Globus pallidus (tissue), 1 donor: ENCODE measurements at regions not wholly inside any gene's neighbourhood (a gene's known extent, or its start where the extent isn't known, plus 50 kb on each side); places are given as distances from the start of the nearest gene placed in this dataset.

ENCODE experiments used
- DNase-seq: peaks from one replicate; pipeline ENCODE4 v3.0.0-alpha.2; 2015; ENCODE audit warnings: low spot score

DNA sequence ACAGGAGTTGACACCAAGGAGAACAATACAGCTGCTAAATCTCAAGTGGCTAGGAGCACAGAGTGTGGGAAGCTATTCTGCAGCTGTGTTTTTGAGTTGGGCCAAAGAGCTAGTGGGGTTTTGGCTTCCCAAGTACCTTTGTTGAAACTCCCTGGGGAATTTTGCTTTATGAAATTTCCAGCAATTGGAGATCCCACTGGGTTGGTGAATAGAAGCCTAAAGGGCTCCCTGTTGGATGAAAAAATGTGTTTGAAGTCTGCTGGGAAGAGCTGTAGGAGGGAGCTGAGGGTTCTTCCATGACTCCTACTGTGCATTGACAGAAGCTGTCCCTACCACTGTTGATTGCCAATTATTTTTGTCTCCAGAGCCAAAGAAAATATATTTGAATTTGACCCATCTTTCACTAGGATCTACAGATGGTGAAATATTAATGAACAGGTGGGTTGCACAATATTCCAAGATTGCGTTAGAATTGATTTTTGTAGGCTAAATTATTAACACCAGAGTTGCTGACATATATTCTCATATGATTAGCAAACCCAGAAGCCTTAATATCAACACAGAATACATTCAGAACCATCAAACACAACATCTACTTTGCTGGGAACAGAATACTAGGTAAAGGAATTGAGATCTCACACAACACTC lies 95.4 kb upstream of the CYP1B1 start:
- no peak for DNase-seq

DNA sequence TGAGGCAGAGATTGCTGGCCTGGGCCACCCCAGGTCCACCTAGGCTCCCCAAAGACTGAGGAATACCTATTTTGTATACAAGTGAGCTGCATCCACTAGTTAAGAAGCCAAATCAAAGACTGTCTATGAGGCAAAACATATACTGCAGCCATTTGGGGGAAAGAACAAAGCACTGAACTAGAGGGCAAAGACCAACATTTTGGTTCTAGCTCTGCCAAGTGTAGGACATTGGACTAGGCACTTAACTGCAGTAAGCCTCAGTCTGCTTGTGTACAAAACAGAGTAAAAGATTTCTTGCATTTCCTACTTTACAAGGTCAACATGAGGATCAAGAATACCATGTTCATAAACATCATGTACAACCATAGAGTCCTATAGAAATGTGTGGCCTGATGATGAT lies 94.8 kb upstream of the CYP1B1 start:
- no peak for DNase-seq

DNA sequence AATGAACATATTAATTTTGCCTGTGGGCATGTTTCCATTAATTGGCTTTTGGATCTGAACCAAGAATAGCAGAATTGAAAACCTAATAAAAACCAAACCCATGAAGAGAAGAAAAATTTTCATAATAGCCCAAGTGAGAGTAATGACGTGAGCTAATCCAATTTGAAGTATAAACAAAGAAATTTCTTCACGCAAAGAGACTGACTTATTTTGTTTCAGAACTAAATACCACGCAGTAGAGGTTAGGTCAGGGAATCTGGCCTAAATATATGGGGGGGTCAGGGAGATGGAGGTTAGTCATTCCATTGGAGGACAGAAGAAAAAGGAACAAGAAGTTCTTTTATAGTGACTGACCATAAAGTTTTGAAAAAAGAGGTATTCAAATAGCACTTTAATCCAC lies 94.1 kb upstream of the CYP1B1 start:
- DNase-seq: no peak

DNA sequence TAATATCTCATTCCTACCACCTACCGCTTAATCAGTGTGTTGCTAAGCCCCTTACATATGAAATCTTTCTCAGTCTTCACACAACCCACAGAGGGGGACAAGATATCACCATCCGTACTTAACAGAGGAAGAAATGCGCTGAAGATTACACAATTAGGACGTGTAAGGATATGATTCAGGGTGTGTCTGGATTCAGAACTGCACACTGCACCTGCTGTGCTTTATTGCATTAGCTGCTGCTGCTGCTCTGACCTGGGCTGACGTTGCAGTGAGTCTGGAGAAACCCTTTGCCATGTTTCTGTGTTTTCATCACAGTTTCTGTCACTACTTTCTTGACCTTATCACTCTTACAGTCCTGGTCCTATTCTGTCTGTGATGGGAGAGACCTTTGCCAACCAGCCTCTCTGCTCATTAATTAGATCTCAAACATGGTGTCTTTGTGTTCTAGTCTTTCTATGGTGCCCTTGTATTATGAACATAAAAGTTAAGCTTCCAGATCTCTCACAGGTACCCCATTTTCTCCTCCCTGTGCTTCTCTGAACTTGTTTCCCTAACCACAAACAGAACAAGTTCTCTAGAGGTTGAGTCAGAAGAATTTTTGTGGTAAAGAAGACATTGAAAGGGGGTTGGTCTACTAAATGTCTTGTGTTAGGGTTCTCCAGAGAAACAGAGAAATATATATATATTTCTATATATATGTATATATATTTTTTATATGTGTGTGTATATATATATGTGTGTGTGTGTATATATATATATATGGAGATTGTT lies 92.9 kb upstream of the CYP1B1 start:
- no peak for DNase-seq

DNA sequence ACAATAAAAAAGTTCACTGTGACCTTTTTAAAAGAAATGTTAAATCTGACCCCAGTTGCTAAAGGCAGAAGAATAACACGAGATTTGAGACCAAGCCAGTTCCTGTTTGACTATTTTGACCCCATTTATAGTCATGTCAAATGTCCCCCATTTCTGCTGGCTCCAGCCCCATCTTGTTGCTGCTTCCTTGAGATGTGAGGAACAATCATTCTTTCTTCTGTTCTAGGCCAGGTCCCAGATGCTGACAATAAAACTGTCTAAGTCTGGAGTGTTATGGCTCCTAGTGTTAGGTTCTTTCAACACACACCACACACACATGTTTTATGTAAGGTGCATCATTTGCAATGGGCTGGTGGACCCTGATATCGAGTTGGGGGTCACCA lies 92.0 kb upstream of the CYP1B1 start:
- no peak for DNase-seq

DNA sequence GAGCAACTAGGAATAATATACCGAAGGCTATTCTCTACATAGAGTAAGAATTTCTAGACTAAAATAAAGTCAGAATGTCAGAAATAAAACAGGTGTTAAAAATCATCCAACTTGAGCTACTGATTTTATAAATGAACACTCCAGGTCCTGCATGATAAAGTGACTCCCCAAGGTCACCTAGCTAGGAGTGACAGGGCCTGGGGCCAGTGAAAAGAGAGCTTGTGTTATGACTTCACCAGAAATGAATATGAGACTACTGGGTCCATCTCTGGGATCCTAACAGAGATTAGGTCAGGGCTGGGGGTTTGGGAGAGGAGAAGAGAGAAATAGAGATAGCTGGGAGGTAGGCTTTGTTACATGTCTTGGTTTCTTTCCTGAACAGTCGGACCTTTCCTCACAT lies 89.7 kb upstream of the CYP1B1 start:
- DNase-seq: no peak

DNA sequence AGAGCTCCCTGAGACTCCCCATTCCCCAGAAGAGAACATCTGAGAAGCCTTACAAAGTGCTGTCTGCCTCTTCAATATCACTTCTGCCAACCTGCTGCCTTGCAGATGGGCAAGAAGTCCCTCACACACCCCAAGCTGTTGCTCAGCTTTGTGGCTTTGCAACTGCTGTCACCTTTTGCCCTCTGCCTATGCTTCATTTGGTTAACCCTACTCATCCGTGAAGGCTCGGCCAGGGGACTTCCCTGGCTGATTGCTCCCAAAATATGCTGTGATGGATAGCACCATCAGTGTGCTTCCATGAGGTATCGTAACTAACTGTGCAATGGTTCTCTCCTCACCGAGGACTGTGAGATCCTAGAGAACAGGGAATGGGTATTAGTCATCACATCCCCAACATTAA lies 88.9 kb upstream of the CYP1B1 start:
- no peak for DNase-seq

DNA sequence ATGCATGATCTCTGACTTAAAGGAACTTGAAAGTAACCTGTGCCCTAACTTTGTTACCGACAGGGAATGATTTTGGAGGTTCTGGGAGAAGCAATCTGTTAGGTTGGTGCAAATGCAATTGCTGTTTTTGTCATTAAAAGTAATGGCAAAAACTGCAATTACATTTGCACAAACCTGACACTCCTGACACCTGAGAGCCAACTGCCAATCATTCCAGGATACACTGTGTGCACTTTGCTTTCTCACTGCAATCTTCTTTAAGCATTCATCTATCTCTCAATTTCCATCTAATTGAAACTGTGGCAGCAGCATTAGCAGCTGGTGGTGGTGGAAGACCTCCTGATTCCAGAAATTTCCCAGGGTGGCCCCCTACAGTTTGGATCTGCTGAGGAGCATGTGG lies 87.6 kb upstream of the CYP1B1 start:
- DNase-seq: no peak

DNA sequence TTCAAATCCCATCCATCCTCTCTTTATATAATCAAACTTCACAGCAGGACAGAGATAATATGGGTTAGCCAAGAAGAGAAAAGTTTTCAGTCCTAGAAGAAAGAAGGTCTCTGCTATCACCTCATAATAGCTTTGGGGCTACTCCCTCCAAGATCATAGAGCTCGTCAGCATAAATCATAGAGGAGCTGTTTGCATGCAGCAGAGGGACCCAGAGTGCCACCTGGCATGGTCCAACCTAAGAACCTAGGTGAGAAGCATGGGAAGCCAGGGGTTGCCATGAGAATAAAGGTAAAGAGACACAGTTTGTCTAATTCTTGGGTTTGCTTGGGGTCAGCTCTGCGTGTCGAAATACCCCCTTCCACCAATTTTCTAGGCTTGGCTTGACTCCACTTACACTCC lies 87.1 kb upstream of the CYP1B1 start:
- DNase-seq: no peak

DNA sequence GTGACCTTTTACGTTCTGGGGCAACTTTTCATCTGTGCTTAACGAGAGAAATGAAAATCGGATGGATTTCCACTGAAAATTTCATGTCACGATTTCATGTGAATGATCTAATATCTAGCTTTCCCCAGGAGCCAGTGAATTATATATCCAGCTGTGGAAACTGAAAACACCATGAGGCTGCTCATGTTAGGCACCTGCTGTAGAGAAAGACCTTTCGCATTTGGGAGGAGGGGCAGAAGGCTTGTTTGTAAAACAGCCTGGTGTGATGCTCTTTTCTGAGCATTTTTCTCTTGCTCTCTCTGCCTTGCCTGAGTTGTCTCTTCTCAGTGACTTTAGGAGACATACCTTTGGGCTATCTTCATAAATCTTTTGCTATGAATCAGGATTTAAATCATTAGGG lies 84.6 kb upstream of the CYP1B1 start:
- no peak for DNase-seq

DNA sequence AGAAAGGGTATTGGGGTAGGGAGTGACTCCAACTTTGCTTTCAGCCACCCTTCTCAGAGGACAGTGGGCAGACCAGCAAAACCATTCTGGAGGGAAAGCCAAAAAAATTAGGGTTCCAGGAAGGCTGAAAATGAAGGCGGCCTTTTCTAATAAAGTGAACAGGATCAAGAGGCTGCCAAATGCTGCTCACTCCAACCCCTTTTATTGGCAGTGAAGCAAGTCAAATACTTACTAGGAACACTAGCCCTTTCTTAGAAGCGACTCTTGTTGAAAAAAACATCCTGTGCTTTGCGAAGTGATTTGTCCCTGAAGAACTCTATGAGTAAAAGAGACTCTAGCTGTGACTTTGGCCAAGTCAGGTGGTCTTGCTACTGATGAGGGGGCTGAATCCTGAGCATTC lies 83.6 kb upstream of the CYP1B1 start:
- peak; percentile 40 for DNase-seq

DNA sequence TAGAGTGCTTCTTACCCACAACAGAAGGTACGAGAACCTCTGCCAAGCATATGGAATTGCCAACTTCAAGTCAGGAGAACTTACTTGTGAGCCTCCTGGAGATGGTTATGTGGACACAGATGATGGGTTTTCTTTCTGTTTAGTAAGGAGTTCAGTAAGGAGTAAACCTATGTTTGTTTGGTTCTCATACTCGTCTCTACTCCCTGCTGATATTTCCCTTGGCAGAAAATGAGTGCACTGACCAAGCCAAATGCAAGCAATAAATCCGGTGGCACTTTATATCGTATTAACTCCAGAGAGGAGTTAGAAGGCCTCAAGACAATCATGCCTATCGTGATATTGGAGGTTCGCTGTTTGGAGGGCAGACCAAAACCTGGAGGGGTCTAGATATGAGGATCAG lies 83.2 kb upstream of the CYP1B1 start:
- no peak for DNase-seq

DNA sequence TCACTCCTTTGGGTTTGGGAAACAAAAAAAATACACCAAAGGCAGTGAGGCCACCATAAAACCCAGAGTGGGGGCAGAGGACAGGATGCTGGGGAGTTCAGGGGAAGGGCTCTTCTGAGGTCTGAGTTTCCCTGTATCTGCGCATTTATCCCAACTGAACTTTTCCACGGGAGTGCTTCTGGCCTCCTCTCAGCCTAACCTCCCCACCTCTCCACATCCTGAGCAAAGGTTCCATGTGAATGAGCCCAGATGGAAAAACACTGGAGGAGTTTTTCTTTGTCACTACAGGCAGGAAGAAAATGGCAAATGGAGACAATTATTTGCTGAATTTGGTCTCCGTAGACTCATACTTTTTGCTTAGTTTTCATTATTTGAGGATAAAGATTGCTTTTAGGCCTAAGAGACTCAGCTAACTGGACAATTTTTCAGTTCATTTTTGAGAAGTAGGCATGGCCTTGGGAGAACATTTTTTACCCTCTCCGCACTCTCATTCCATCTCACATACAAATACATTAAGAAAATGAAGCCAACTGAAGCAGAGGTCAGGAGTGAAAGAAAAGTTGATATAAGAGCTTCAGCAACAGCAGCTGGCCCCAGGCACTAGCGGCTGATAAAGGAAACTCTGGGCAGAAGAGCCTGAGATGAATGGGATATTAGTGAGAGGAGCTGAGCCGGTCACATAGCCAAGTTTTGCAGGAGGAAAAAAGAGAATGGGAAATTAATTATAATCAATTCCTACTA lies 82.6 kb upstream of the CYP1B1 start:
- DNase-seq: no peak

DNA sequence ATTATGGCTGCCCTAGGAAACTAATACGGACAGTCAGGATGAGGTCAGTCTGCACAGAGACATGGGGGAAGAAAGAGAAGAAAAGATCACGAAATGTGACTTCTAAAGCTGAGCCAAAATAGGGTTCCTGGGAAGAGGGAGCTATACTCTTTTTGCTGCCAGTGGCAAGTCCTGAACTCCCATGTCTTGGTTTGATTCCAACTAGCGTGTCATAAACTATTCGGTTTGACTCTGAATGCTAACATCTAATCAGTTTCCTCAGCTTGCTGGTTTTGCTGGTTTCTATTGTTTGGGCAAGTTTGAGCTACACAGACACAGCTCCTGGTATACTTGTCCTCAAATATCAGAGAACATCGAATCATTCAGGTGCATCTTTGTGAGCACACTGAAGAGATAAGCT lies 80.5 kb upstream of the CYP1B1 start:
- DNase-seq: no peak

DNA sequence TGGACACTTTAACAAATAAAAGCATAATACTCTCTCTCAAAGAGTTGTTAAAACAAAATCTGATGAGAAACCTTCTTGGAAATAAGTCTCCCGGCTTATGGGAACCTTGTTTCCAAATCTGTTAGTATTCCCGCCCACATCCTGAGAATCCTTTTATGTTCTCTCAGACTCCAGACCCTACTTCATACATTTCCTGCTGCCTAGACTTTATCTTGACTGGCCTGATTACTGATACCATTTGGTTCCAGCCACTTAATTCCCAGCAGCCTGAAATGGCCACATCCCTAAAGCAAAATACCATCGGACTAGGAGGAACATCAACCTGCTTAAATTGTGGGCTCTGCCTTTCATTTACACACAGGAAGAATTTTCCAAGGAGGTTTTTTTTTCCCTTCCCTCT lies 79.1 kb upstream of the CYP1B1 start:
- no peak for DNase-seq

DNA sequence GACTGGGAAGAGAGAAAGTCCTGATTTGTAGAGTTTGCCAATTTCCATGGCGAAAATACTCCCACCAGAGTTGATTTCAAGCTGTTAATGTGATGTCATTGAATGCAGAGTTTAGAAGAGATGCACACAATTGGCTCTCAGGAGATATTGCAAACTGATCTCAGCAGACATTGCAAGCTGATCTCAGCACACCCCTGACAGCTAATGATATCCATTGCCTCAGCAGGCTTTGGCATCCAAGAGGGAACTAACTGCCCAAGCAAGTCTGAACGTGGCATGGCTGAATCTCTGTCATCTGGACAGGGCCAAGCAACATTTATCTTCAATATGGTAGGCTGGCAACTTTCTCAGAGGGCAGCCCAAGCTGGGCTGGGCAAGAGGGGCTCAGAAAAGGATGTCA lies 78.4 kb upstream of the CYP1B1 start:
- DNase-seq: no peak

DNA sequence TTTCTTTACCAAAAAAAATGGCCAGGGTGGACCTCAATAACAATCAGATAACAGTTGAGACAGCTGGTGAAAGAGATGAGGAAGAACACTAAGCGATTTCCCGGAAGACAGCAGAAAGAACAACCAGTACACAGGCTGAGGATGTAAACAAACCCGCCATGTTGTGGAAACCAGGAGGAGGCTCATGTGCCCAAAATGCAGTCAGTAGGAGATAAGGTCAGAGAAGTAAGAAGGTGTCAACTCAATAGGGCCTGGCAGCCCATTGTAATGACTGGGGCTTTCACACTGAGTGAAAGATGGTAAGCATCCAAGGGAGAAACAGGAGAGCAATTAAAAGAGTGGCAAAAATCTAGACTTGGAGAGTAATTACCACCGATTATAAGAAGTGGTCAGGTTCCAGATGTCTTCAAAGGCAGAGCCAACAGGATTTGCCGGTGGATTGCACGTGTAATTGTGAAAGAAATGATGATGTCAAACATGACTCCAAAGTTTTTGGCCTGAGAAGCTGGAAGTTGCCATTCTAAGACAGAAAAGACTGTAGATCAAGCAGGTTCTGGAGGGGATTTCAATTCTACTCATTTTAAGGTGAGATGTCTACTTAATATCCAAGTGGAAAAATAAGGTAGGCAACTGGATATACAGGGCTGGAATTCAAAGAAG lies 77.7 kb upstream of the CYP1B1 start:
- no peak for DNase-seq

DNA sequence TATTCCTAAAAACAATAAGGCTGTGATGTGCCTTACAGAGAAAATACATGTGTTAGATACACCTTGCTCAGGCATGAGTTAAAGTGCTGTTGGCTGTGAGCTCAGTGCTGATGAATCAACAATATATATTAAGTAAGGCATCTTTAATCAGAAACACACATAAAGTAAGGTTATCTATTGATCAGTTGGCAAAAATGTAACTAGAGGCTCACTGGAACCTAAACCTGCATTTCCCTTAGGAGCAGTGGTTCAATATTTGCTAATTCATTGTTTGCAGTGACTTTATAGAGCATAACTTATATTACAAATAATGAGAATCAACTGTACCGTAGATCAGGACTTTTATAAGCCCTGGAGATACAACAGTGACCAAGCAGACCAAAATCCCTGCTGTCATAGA lies 77.0 kb upstream of the CYP1B1 start:
- no peak for DNase-seq

DNA sequence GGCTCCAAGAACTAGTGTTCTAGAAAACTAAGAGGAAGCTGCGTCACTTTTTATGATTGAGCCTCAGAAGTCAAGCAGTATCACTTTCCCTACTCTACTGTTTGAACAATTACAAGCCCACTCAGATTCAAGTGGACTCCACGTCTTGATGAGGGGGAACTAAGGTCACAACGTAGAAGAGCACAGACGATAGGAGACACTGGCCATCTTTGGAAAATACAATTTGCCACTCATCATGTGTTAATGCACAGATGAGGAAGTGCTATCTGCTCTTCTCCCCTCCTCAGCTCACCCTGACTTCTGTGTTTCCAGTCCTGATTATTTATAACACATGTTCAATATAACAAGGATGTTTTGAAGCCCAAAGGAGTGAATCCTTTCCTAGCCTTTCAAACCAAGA lies 76.1 kb upstream of the CYP1B1 start:
- DNase-seq: no peak

DNA sequence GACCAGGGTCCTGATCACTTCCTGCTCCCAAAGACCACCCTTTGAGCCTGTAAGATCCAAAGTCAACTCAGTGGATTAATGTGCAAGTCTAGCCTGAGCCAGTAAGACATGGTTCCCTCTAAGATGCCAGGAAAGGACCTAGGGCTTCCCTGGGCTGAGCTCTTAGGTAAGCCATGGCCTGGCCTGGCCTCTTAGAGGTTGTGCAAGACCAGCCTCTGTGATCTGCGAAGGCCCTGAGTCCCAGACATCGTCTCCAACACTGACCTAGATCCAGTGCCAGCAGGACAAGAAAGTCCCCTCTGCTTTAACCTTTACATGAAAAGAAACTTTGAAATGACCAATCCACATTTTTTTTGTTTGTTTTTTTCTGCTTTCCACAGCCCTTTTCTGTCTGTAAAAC lies 73.6 kb upstream of the CYP1B1 start:
- no peak for DNase-seq

DNA sequence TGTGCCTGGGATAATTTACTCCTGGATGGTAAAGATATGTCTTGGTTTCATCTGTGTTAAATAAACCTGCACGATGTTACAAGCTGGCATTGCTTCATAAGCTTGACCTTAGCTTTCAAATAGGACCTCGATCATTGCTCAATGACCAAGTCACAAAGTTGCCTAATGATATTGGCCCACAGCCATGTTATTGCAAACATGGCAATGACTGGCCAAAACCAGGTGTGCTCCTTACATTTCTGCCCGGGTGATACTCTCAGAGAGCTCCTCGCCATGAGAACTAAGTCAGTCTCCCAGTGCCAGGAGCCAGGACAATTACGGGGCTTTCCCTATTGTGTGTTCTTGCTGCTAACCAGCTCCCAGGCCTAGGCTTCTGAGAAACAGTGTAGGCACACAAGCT lies 72.5 kb upstream of the CYP1B1 start:
- DNase-seq: no peak

DNA sequence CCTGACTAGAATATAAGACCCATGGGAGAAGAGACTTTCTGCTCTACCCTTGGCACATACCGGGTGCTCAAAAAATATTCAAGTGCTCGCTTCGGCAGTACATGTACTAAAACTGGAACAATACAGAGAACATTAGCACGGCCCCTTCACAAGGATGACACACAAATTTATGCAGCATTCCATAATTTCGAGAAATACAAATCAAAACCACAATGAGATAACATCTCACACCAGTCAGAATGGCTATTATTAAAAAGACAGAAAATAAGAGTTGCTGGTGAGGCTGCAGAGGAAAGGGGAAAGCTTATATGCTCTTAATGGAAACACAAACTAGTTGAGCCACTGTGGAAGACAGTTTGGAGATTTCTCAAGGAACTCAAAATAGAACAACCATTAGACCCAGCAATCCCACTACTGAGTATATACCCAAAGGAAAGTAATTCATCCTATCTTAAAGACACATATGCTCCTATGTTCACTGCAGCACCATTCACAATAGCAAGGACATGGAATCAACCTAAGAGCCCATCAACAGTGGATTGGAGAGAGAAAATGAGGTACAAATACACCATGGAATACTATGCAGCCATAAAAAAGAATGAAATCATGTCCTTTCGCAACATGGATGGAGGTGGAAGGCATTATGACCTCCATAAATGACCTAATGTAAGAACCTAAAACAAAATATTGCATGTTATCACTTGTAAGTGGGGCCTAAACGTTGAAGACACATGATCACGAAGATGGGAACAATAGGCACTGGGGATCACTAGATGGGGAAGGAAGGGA lies 71.6 kb upstream of the CYP1B1 start:
- no peak for DNase-seq
